ENCODE measurements at regions not wholly inside any gene's neighbourhood (a gene's known extent, or its start where the extent isn't known, plus 50 kb on each side); places are given as distances from the start of the nearest gene placed in this dataset.

GRCh38 chr4:27245216-27245615, 384.6 kb downstream of the STIM2 start:
- H3K9me3 Mint-ChIP-seq = peaks cover 5% of the 10 kb centered on the region

GRCh38 chr4:27248829-27249228, 388.2 kb downstream of the STIM2 start:
- no peak overlapping the region for H3K27ac Mint-ChIP-seq
- H3K27me3 Mint-ChIP-seq = no peaks in the 10 kb centered on the region
- no peaks in the 10 kb centered on the region for H3K4me1 Mint-ChIP-seq
- no peak overlapping the region for H3K4me3 Mint-ChIP-seq
- H3K36me3 Mint-ChIP-seq = no peaks in the 10 kb centered on the region
- peaks cover 5% of the 10 kb centered on the region for H3K9me3 Mint-ChIP-seq

More at GRCh38 chr4:27245216-27245615, 384.6 kb downstream of the STIM2 start:
- Mint-ChIP-seq H3K36me3 (no peaks in the 10 kb centered on the region), H3K4me1 (no peaks in the 10 kb centered on the region), H3K4me3 (no peak overlapping the region), H3K27me3 (no peaks in the 10 kb centered on the region), H3K27ac (no peak overlapping the region)

- H3K27ac Mint-ChIP-seq = no peak overlapping the region
- no peaks in the 10 kb centered on the region for H3K4me1 Mint-ChIP-seq
- H3K27me3 Mint-ChIP-seq = no peaks in the 10 kb centered on the region
- no peak overlapping the region for H3K4me3 Mint-ChIP-seq
- H3K9me3 Mint-ChIP-seq = peaks cover 5% of the 10 kb centered on the region
- no peaks in the 10 kb centered on the region for H3K36me3 Mint-ChIP-seq
Measured at GRCh38 chr4:27251771-27252170, 391.1 kb downstream of the STIM2 start.

GRCh38 chr4:27267339-27267969, 406.8 kb downstream of the STIM2 start:
- no peaks in the 10 kb centered on the region for H3K9me3 Mint-ChIP-seq

GRCh38 chr4:27267970-27268355, 407.3 kb downstream of the STIM2 start:
- Mint-ChIP-seq H3K4me1 (no peaks in the 10 kb centered on the region), H3K4me3 (no peak overlapping the region), H3K9me3 (no peaks in the 10 kb centered on the region), H3K27ac (no peak overlapping the region), H3K36me3 (no peaks in the 10 kb centered on the region), H3K27me3 (peaks cover 2% of the 10 kb centered on the region)

More at GRCh38 chr4:27267339-27267969, 406.8 kb downstream of the STIM2 start:
- Mint-ChIP-seq H3K4me3 (no peak overlapping the region), H3K27me3 (peaks cover 2% of the 10 kb centered on the region), H3K27ac (no peak overlapping the region), H3K4me1 (no peaks in the 10 kb centered on the region), H3K36me3 (no peaks in the 10 kb centered on the region)

GRCh38 chr4:27270435-27270834, 409.8 kb downstream of the STIM2 start:
- Mint-ChIP-seq H3K27ac (no peak overlapping the region), H3K27me3 (peaks cover 2% of the 10 kb centered on the region), H3K4me3 (no peak overlapping the region), H3K9me3 (no peaks in the 10 kb centered on the region), H3K4me1 (no peaks in the 10 kb centered on the region), H3K36me3 (no peaks in the 10 kb centered on the region)

GRCh38 chr4:27271555-27271954, 410.9 kb downstream of the STIM2 start:
- H3K9me3 Mint-ChIP-seq = no peaks in the 10 kb centered on the region
- H3K4me3 Mint-ChIP-seq = no peak overlapping the region
- no peak overlapping the region for H3K27ac Mint-ChIP-seq
- H3K36me3 Mint-ChIP-seq = no peaks in the 10 kb centered on the region
- H3K27me3 Mint-ChIP-seq = peaks cover 2% of the 10 kb centered on the region
- H3K4me1 Mint-ChIP-seq = no peaks in the 10 kb centered on the region

- Mint-ChIP-seq H3K4me1 (no peaks in the 10 kb centered on the region), H3K27ac (no peak overlapping the region), H3K36me3 (no peaks in the 10 kb centered on the region), H3K4me3 (no peak overlapping the region), H3K27me3 (peaks cover 2% of the 10 kb centered on the region), H3K9me3 (no peaks in the 10 kb centered on the region)
Measured at GRCh38 chr4:27272217-27272616, 411.6 kb downstream of the STIM2 start.

GRCh38 chr4:27276307-27277073, 415.8 kb downstream of the STIM2 start:
- H3K4me3 Mint-ChIP-seq = no peak overlapping the region
- H3K4me1 Mint-ChIP-seq = no peaks in the 10 kb centered on the region
- no peaks in the 10 kb centered on the region for H3K9me3 Mint-ChIP-seq
- no peak overlapping the region for H3K27ac Mint-ChIP-seq
- no peaks in the 10 kb centered on the region for H3K27me3 Mint-ChIP-seq
- H3K36me3 Mint-ChIP-seq = no peaks in the 10 kb centered on the region

- H3K4me3 Mint-ChIP-seq = no peak overlapping the region
- H3K27ac Mint-ChIP-seq = no peak overlapping the region
- no peaks in the 10 kb centered on the region for H3K4me1 Mint-ChIP-seq
- no peaks in the 10 kb centered on the region for H3K27me3 Mint-ChIP-seq
- H3K36me3 Mint-ChIP-seq = no peaks in the 10 kb centered on the region
- H3K9me3 Mint-ChIP-seq = no peaks in the 10 kb centered on the region
Measured at GRCh38 chr4:27278615-27279375, 418.2 kb downstream of the STIM2 start.

GRCh38 chr4:27288496-27288895, 427.9 kb downstream of the STIM2 start:
- H3K4me3 Mint-ChIP-seq = no peak overlapping the region
- H3K4me1 Mint-ChIP-seq = no peaks in the 10 kb centered on the region
- no peaks in the 10 kb centered on the region for H3K27me3 Mint-ChIP-seq
- H3K36me3 Mint-ChIP-seq = no peaks in the 10 kb centered on the region
- H3K9me3 Mint-ChIP-seq = no peaks in the 10 kb centered on the region
- no peak overlapping the region for H3K27ac Mint-ChIP-seq

- Mint-ChIP-seq H3K4me3 (no peak overlapping the region), H3K27me3 (no peaks in the 10 kb centered on the region), H3K36me3 (no peaks in the 10 kb centered on the region), H3K4me1 (no peaks in the 10 kb centered on the region), H3K27ac (no peak overlapping the region), H3K9me3 (no peaks in the 10 kb centered on the region)
Measured at GRCh38 chr4:27289704-27290103, 429.1 kb downstream of the STIM2 start.

GRCh38 chr4:27293831-27294230, 433.2 kb downstream of the STIM2 start:
- no peak overlapping the region for H3K27ac Mint-ChIP-seq
- H3K27me3 Mint-ChIP-seq = peaks cover 2% of the 10 kb centered on the region
- no peaks in the 10 kb centered on the region for H3K9me3 Mint-ChIP-seq
- no peaks in the 10 kb centered on the region for H3K36me3 Mint-ChIP-seq
- H3K4me3 Mint-ChIP-seq = no peak overlapping the region
- H3K4me1 Mint-ChIP-seq = no peaks in the 10 kb centered on the region

GRCh38 chr4:27304751-27305150, 444.1 kb downstream of the STIM2 start:
- Mint-ChIP-seq H3K36me3 (no peaks in the 10 kb centered on the region), H3K4me1 (no peaks in the 10 kb centered on the region), H3K27me3 (peaks cover 2% of the 10 kb centered on the region), H3K9me3 (peaks cover 20% of the 10 kb centered on the region), H3K27ac (no peak overlapping the region), H3K4me3 (no peak overlapping the region)

- Mint-ChIP-seq H3K27ac (no peak overlapping the region), H3K36me3 (no peaks in the 10 kb centered on the region), H3K9me3 (peaks cover 18% of the 10 kb centered on the region), H3K27me3 (peaks cover 2% of the 10 kb centered on the region), H3K4me1 (no peaks in the 10 kb centered on the region), H3K4me3 (no peak overlapping the region)
Measured at GRCh38 chr4:27305246-27305645, 444.6 kb downstream of the STIM2 start.

- H3K9me3 Mint-ChIP-seq = peaks cover 8% of the 10 kb centered on the region
- H3K4me1 Mint-ChIP-seq = no peaks in the 10 kb centered on the region
- H3K27ac Mint-ChIP-seq = no peak overlapping the region
- no peak overlapping the region for H3K4me3 Mint-ChIP-seq
- H3K27me3 Mint-ChIP-seq = peaks cover 2% of the 10 kb centered on the region
- H3K36me3 Mint-ChIP-seq = no peaks in the 10 kb centered on the region
Measured at GRCh38 chr4:27308379-27308778, 447.7 kb downstream of the STIM2 start.

Data from activated naive CD4-positive, alpha-beta T cell treated with anti-CD3 and anti-CD28 coated beads, Interleukin-2, amount 50 U/mL, for 24 hours (primary cell).